Large intestine (tissue), 3 donors: ENCODE measurements at regions not wholly inside any gene's neighbourhood (a gene's known extent, or its start where the extent isn't known, plus 50 kb on each side); places are given as distances from the start of the nearest gene placed in this dataset.

ENCODE experiments used
- DNase-seq, 2 donors: peaks; one replicate each; pipeline versions ENCODE4 v3.0.0 to v3.0.0-alpha.2; 2013
- H3K27ac ChIP-seq: one replicate; pipeline ENCODE4 v1.5.1; 2013; ENCODE audit warnings: low read length
- H3K27me3 ChIP-seq: 2 replicates; pipeline ENCODE4 v1.6.1; 2013; ENCODE audit warnings: low read length; ENCODE audit not compliant: control insufficient read depth, insufficient read depth
- H3K36me3 ChIP-seq: 2 replicates; pipeline ENCODE4 v1.6.1; 2013; ENCODE audit warnings: low read length; ENCODE audit not compliant: control insufficient read depth, insufficient read depth
- H3K4me1 ChIP-seq: one replicate; pipeline ENCODE4 v1.6.1; 2013; ENCODE audit warnings: low read length; ENCODE audit not compliant: control insufficient read depth, insufficient read depth
- H3K4me3 ChIP-seq: one replicate; pipeline ENCODE4 v1.5.1; 2013; ENCODE audit warnings: low read length
- H3K9me3 ChIP-seq: one replicate; pipeline ENCODE4 v1.6.1; 2013; ENCODE audit warnings: mild to moderate bottlenecking, low read depth, low read length, moderate library complexity; ENCODE audit not compliant: control insufficient read depth
- WGBS: methylation state at CpG from one replicate; pipeline ENCODE4 v1.1.5; 2013; ENCODE audit warnings: low lambda C conversion rate; ENCODE audit not compliant: insufficient coverage; 5-methylcytosine and 5-hydroxymethylcytosine counted together

GRCh38 chr12:114767906-114768722 is 84.1 kb upstream of the TBX3 start:
- no peaks in the 10 kb centered on the region for H3K27me3 ChIP-seq
- WGBS, result 10% methylated on average over 2 of the region's 14 CpGs
- no peak overlapping the region for H3K4me3 ChIP-seq
- H3K36me3 ChIP-seq, result no peaks in the 10 kb centered on the region
- no peaks in the 10 kb centered on the region for H3K4me1 ChIP-seq
- no peaks in the 10 kb centered on the region for H3K9me3 ChIP-seq
- H3K27ac ChIP-seq, result no peak overlapping the region
- no peak for DNase-seq

- no peaks in the 10 kb centered on the region for H3K9me3 ChIP-seq
- WGBS, result 24% methylated on average over 2 of the region's 19 CpGs
Measured at GRCh38 chr12:114767084-114767760, 83.2 kb upstream of the TBX3 start.

GRCh38 chr12:114765960-114766691 is 82.2 kb upstream of the TBX3 start:
- Histone ChIP-seq H3K27me3 (no peaks in the 10 kb centered on the region), H3K36me3 (no peaks in the 10 kb centered on the region), H3K27ac (no peak overlapping the region), H3K4me1 (no peaks in the 10 kb centered on the region), H3K4me3 (no peak overlapping the region), H3K9me3 (no peaks in the 10 kb centered on the region)
- no peak for DNase-seq
- 100% methylated on average over 2 of the region's 11 CpGs for WGBS

More at GRCh38 chr12:114767084-114767760, 83.2 kb upstream of the TBX3 start:
- no peaks in the 10 kb centered on the region for H3K4me1 ChIP-seq
- H3K27ac ChIP-seq, result no peak overlapping the region
- no peak for DNase-seq
- no peaks in the 10 kb centered on the region for H3K27me3 ChIP-seq
- no peaks in the 10 kb centered on the region for H3K36me3 ChIP-seq
- no peak overlapping the region for H3K4me3 ChIP-seq

GRCh38 chr12:114764510-114764909 is 80.5 kb upstream of the TBX3 start:
- Histone ChIP-seq H3K27ac (no peak overlapping the region), H3K4me1 (no peaks in the 10 kb centered on the region), H3K4me3 (no peak overlapping the region), H3K27me3 (no peaks in the 10 kb centered on the region), H3K36me3 (no peaks in the 10 kb centered on the region), H3K9me3 (no peaks in the 10 kb centered on the region)
- WGBS, result no CpG with 5 or more reads among the region's 6 CpGs
- DNase-seq, result no peak

GRCh38 chr12:114762490-114763110 is 78.6 kb upstream of the TBX3 start:
- Histone ChIP-seq H3K27me3 (no peaks in the 10 kb centered on the region), H3K36me3 (no peaks in the 10 kb centered on the region), H3K4me1 (no peaks in the 10 kb centered on the region), H3K4me3 (no peak overlapping the region), H3K9me3 (no peaks in the 10 kb centered on the region), H3K27ac (no peak overlapping the region)
- no CpG with 5 or more reads among the region's 22 CpGs for WGBS
- peak; percentile 25 to 55 for DNase-seq

- Histone ChIP-seq H3K4me3 (no peak overlapping the region), H3K9me3 (no peaks in the 10 kb centered on the region), H3K36me3 (no peaks in the 10 kb centered on the region), H3K27me3 (no peaks in the 10 kb centered on the region), H3K27ac (no peak overlapping the region), H3K4me1 (no peaks in the 10 kb centered on the region)
- no CpG with 5 or more reads among the region's 10 CpGs for WGBS
- no peak for DNase-seq
Measured at GRCh38 chr12:114760151-114760877, 76.3 kb upstream of the TBX3 start.

- Histone ChIP-seq H3K36me3 (no peaks in the 10 kb centered on the region), H3K9me3 (no peaks in the 10 kb centered on the region), H3K4me3 (no peak overlapping the region), H3K4me1 (no peaks in the 10 kb centered on the region), H3K27me3 (no peaks in the 10 kb centered on the region), H3K27ac (no peak overlapping the region)
- WGBS, result 100% methylated on average over 1 of the region's 11 CpGs
- DNase-seq, result no peak
Measured at GRCh38 chr12:114759635-114760034, 75.7 kb upstream of the TBX3 start.

- Histone ChIP-seq H3K9me3 (no peaks in the 10 kb centered on the region), H3K4me1 (no peaks in the 10 kb centered on the region), H3K27me3 (no peaks in the 10 kb centered on the region), H3K36me3 (no peaks in the 10 kb centered on the region), H3K4me3 (no peak overlapping the region), H3K27ac (no peak overlapping the region)
- WGBS, result 100% methylated on average over 1 of the region's 4 CpGs
- no peak for DNase-seq
Measured at GRCh38 chr12:114757684-114758325, 73.8 kb upstream of the TBX3 start.

GRCh38 chr12:114752217-114752616 is 68.2 kb upstream of the TBX3 start:
- Histone ChIP-seq H3K9me3 (no peaks in the 10 kb centered on the region), H3K27me3 (no peaks in the 10 kb centered on the region), H3K36me3 (no peaks in the 10 kb centered on the region), H3K27ac (no peak overlapping the region), H3K4me1 (peaks cover 7% of the 10 kb centered on the region), H3K4me3 (no peak overlapping the region)
- no CpG with 5 or more reads among the region's 8 CpGs for WGBS
- DNase-seq, result peak in 1 of 2 donors; percentile 50
